ENCODE measurements at regions not wholly inside any gene's neighbourhood (a gene's known extent, or its start where the extent isn't known, plus 50 kb on each side); places are given as distances from the start of the nearest gene placed in this dataset.

- H3K27me3 ChIP-seq (ENCODE audit: control insufficient read depth in 1 of 2, insufficient read depth in 2 of 2, low read length in 2 of 2): no peaks in the 10 kb centered on the region
- H3K9me3 ChIP-seq (ENCODE audit: low read length): no peaks in the 10 kb centered on the region
- H3K9ac ChIP-seq (ENCODE audit: low read length): no peak overlapping the region
- H3K4me3 ChIP-seq (ENCODE audit: low read depth in 1 of 2, low read length in 2 of 2): peak overlapping the region in 1 of 2 donors; percentile 59
- H3K36me3 ChIP-seq (ENCODE audit: insufficient read depth, low read length): no peaks in the 10 kb centered on the region
- H3K27ac ChIP-seq (ENCODE audit: low read depth, low read length): peak overlapping the region; percentile 22
- H3K4me1 ChIP-seq (ENCODE audit: insufficient read depth, low read length): no peaks in the 10 kb centered on the region
Observed at GRCh38 chr2:173448938-173449471, 94.3 kb downstream of the CDCA7 start.

- no peaks in the 10 kb centered on the region for H3K27me3 ChIP-seq (ENCODE audit: control insufficient read depth in 1 of 2, insufficient read depth in 2 of 2, low read length in 2 of 2)
- no peak overlapping the region for H3K4me3 ChIP-seq (ENCODE audit: low read depth in 1 of 2, low read length in 2 of 2)
- no peaks in the 10 kb centered on the region for H3K36me3 ChIP-seq (ENCODE audit: insufficient read depth, low read length)
- no peak overlapping the region for H3K27ac ChIP-seq (ENCODE audit: low read depth, low read length)
- H3K4me1 ChIP-seq (ENCODE audit: insufficient read depth, low read length): no peaks in the 10 kb centered on the region
- no peak overlapping the region for H3K9ac ChIP-seq (ENCODE audit: low read length)
- no peaks in the 10 kb centered on the region for H3K9me3 ChIP-seq (ENCODE audit: low read length)
Observed at GRCh38 chr2:173451118-173451517, 96.4 kb downstream of the CDCA7 start.

- Histone ChIP-seq H3K4me1 (ENCODE audit: insufficient read depth, low read length) (no peaks in the 10 kb centered on the region), H3K9ac (ENCODE audit: low read length) (no peak overlapping the region), H3K27ac (ENCODE audit: low read depth, low read length) (no peak overlapping the region), H3K36me3 (ENCODE audit: insufficient read depth, low read length) (no peaks in the 10 kb centered on the region), H3K4me3 (ENCODE audit: low read depth in 1 of 2, low read length in 2 of 2) (no peak overlapping the region), H3K27me3 (ENCODE audit: control insufficient read depth in 1 of 2, insufficient read depth in 2 of 2, low read length in 2 of 2) (no peaks in the 10 kb centered on the region), H3K9me3 (ENCODE audit: low read length) (no peaks in the 10 kb centered on the region)
Observed at GRCh38 chr2:173451941-173452340, 97.3 kb downstream of the CDCA7 start.

DNA sequence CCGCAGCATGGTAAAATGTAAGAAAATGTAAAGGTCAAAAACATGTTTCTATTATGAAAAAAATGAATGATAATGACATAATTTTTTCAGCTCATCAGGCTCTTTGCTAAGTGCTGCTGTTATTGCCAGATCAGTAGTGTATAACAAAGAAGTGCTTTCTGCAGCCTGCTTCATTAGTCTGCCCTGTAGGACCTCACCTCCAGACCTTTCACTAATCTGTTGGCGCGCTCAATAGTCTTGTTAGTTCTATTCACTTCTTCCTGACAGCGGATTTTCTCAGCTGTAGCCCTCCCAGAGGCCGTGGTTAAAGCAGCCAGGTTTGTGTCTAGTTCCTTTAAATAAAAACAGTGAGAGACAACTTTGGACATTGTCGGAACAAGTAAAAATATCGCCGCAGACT, 97.7 kb downstream of the CDCA7 start:
- H3K27me3 ChIP-seq (ENCODE audit: control insufficient read depth in 1 of 2, insufficient read depth in 2 of 2, low read length in 2 of 2): no peaks in the 10 kb centered on the region
- H3K27ac ChIP-seq (ENCODE audit: low read depth, low read length): no peak overlapping the region
- no peaks in the 10 kb centered on the region for H3K36me3 ChIP-seq (ENCODE audit: insufficient read depth, low read length)
- no peaks in the 10 kb centered on the region for H3K9me3 ChIP-seq (ENCODE audit: low read length)
- no peak overlapping the region for H3K4me3 ChIP-seq (ENCODE audit: low read depth in 1 of 2, low read length in 2 of 2)
- H3K4me1 ChIP-seq (ENCODE audit: insufficient read depth, low read length): no peaks in the 10 kb centered on the region
- no peak overlapping the region for H3K9ac ChIP-seq (ENCODE audit: low read length)

DNA sequence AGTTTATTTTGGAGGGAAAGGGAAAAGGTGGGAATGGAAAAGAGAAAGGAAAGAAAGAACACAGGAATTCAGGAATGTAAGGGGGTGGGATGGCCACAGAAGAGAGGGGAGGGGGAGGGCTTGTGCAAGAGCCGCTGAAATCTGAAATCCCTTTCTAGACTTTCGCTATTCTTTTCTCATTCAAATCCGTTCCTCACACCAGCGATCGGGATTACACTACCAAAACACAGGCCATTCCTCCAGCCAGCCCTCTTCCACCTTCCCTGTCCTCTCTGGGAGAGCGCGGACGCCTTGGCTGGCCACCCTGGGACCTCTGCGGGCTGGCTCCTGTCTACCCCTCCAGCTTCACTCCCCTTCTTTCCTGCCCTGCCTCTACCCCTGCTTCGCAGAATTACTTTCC, 102.3 kb downstream of the CDCA7 start:
- no peaks in the 10 kb centered on the region for H3K36me3 ChIP-seq (ENCODE audit: insufficient read depth, low read length)
- no peak overlapping the region for H3K27ac ChIP-seq (ENCODE audit: low read depth, low read length)
- no peaks in the 10 kb centered on the region for H3K9me3 ChIP-seq (ENCODE audit: low read length)
- no peak overlapping the region for H3K9ac ChIP-seq (ENCODE audit: low read length)
- H3K4me1 ChIP-seq (ENCODE audit: insufficient read depth, low read length): no peaks in the 10 kb centered on the region
- H3K27me3 ChIP-seq (ENCODE audit: control insufficient read depth in 1 of 2, insufficient read depth in 2 of 2, low read length in 2 of 2): no peaks in the 10 kb centered on the region
- no peak overlapping the region for H3K4me3 ChIP-seq (ENCODE audit: low read depth in 1 of 2, low read length in 2 of 2)

DNA sequence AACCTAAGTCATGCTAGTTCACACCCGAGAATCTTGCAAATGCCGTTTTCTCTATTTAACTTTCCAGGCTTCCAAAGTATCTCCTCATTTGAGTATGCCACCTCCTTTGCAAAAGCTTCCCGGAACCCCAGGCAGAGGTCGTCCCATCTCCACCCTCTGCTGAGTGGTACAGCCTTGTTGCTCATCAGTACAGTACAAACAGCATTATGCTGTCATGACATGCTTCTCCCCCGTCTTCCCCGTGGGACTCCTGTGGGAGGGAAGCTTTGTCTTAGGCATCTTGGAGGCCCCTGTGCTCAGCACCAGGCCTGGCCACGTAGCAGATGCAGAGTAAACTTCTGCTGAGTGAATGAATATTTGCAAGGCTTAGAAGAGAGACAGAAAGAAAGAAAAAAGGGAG, 102.7 kb downstream of the CDCA7 start:
- Histone ChIP-seq H3K27ac (ENCODE audit: low read depth, low read length) (no peak overlapping the region), H3K36me3 (ENCODE audit: insufficient read depth, low read length) (no peaks in the 10 kb centered on the region), H3K4me3 (ENCODE audit: low read depth in 1 of 2, low read length in 2 of 2) (no peak overlapping the region), H3K9ac (ENCODE audit: low read length) (no peak overlapping the region), H3K4me1 (ENCODE audit: insufficient read depth, low read length) (no peaks in the 10 kb centered on the region), H3K9me3 (ENCODE audit: low read length) (no peaks in the 10 kb centered on the region), H3K27me3 (ENCODE audit: control insufficient read depth in 1 of 2, insufficient read depth in 2 of 2, low read length in 2 of 2) (no peaks in the 10 kb centered on the region)

GRCh38 chr2:173458991-173459780, 104.5 kb downstream of the CDCA7 start:
- H3K27me3 ChIP-seq (ENCODE audit: control insufficient read depth in 1 of 2, insufficient read depth in 2 of 2, low read length in 2 of 2): no peaks in the 10 kb centered on the region
- H3K27ac ChIP-seq (ENCODE audit: low read depth, low read length): no peak overlapping the region
- H3K9ac ChIP-seq (ENCODE audit: low read length): no peak overlapping the region
- H3K36me3 ChIP-seq (ENCODE audit: insufficient read depth, low read length): no peaks in the 10 kb centered on the region
- no peak overlapping the region for H3K4me3 ChIP-seq (ENCODE audit: low read depth in 1 of 2, low read length in 2 of 2)
- H3K9me3 ChIP-seq (ENCODE audit: low read length): no peaks in the 10 kb centered on the region
- H3K4me1 ChIP-seq (ENCODE audit: insufficient read depth, low read length): no peaks in the 10 kb centered on the region

DNA sequence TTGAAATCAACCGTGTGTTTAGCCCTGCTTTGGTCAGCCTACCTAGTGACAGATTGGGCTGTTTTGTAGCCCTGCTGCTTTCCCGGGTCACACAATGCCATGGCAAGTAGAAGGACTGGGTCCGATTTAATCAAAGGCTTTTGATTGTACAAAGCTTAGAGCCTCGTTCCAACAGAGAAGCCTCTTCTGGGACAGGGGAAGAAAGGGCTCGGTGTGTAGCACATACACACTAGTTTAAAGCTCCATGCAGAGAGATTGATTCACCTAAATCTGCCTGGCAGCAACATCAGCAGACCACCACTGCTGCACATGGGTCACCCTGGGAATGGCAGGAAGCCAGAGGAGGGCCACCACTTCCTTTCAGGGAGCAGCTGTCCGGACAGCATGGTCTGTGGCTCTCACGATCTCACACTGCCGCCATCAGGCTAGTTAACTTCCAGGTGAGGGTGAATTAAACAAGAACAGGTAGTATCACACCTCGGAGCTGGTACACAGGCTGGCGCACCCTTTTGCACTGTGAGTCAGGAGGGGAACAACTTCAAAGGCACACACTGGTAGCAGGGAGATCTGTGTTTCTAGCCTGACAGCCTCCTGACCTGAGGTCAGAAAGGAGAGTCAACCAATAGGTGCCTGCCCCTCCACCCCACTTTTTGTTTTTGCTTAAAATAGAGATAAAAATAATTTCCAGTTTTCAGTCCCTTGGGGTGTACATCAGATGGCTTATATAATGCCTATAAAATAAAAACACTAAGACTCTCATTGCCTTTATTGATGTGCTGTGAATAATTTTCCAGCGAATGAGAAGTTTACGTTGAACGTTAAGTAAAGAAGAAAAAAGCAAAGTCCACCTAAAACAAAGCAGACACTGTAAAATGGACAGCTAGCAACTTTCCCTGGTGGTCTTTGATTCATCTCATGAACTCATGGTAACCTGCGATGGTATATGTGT, 108.5 kb downstream of the CDCA7 start:
- no peaks in the 10 kb centered on the region for H3K4me1 ChIP-seq (ENCODE audit: insufficient read depth, low read length)
- H3K4me3 ChIP-seq (ENCODE audit: low read depth in 1 of 2, low read length in 2 of 2): no peak overlapping the region
- no peak overlapping the region for H3K27ac ChIP-seq (ENCODE audit: low read depth, low read length)
- no peaks in the 10 kb centered on the region for H3K27me3 ChIP-seq (ENCODE audit: control insufficient read depth in 1 of 2, insufficient read depth in 2 of 2, low read length in 2 of 2)
- H3K9me3 ChIP-seq (ENCODE audit: low read length): no peaks in the 10 kb centered on the region
- no peak overlapping the region for H3K9ac ChIP-seq (ENCODE audit: low read length)
- no peaks in the 10 kb centered on the region for H3K36me3 ChIP-seq (ENCODE audit: insufficient read depth, low read length)

- Histone ChIP-seq H3K36me3 (ENCODE audit: insufficient read depth, low read length) (no peaks in the 10 kb centered on the region), H3K4me3 (ENCODE audit: low read depth in 1 of 2, low read length in 2 of 2) (no peak overlapping the region), H3K4me1 (ENCODE audit: insufficient read depth, low read length) (no peaks in the 10 kb centered on the region), H3K27me3 (ENCODE audit: control insufficient read depth in 1 of 2, insufficient read depth in 2 of 2, low read length in 2 of 2) (no peaks in the 10 kb centered on the region), H3K9me3 (ENCODE audit: low read length) (no peaks in the 10 kb centered on the region), H3K27ac (ENCODE audit: low read depth, low read length) (no peak overlapping the region), H3K9ac (ENCODE audit: low read length) (no peak overlapping the region)
Observed at GRCh38 chr2:173463846-173464245, 109.2 kb downstream of the CDCA7 start.

GRCh38 chr2:173467751-173468150, 113.1 kb downstream of the CDCA7 start:
- Histone ChIP-seq H3K9me3 (ENCODE audit: low read length) (no peaks in the 10 kb centered on the region), H3K9ac (ENCODE audit: low read length) (no peak overlapping the region), H3K27me3 (ENCODE audit: control insufficient read depth in 1 of 2, insufficient read depth in 2 of 2, low read length in 2 of 2) (no peaks in the 10 kb centered on the region), H3K4me3 (ENCODE audit: low read depth in 1 of 2, low read length in 2 of 2) (no peak overlapping the region), H3K4me1 (ENCODE audit: insufficient read depth, low read length) (no peaks in the 10 kb centered on the region), H3K36me3 (ENCODE audit: insufficient read depth, low read length) (no peaks in the 10 kb centered on the region), H3K27ac (ENCODE audit: low read depth, low read length) (no peak overlapping the region)

GRCh38 chr2:173468266-173468793, 113.7 kb downstream of the CDCA7 start:
- H3K4me1 ChIP-seq (ENCODE audit: insufficient read depth, low read length): no peaks in the 10 kb centered on the region
- no peak overlapping the region for H3K4me3 ChIP-seq (ENCODE audit: low read depth in 1 of 2, low read length in 2 of 2)
- no peaks in the 10 kb centered on the region for H3K9me3 ChIP-seq (ENCODE audit: low read length)
- no peaks in the 10 kb centered on the region for H3K36me3 ChIP-seq (ENCODE audit: insufficient read depth, low read length)
- no peaks in the 10 kb centered on the region for H3K27me3 ChIP-seq (ENCODE audit: control insufficient read depth in 1 of 2, insufficient read depth in 2 of 2, low read length in 2 of 2)
- H3K9ac ChIP-seq (ENCODE audit: low read length): no peak overlapping the region
- H3K27ac ChIP-seq (ENCODE audit: low read depth, low read length): no peak overlapping the region
